ENCODE measurements at regions not wholly inside any gene's neighbourhood (a gene's known extent, or its start where the extent isn't known, plus 50 kb on each side); places are given as distances from the start of the nearest gene placed in this dataset.

- no peak for TF ChIP-seq ATF7-NPFF (CRISPR knock-in tag; IDR thresholded peaks at IDR 0.05; ENCODE audit: low read depth)
- TF ChIP-seq KDM3A (CRISPR knock-in tag; IDR thresholded peaks at IDR 0.05; ENCODE audit: low read depth) = no peak
- TF ChIP-seq, protein P1, sequence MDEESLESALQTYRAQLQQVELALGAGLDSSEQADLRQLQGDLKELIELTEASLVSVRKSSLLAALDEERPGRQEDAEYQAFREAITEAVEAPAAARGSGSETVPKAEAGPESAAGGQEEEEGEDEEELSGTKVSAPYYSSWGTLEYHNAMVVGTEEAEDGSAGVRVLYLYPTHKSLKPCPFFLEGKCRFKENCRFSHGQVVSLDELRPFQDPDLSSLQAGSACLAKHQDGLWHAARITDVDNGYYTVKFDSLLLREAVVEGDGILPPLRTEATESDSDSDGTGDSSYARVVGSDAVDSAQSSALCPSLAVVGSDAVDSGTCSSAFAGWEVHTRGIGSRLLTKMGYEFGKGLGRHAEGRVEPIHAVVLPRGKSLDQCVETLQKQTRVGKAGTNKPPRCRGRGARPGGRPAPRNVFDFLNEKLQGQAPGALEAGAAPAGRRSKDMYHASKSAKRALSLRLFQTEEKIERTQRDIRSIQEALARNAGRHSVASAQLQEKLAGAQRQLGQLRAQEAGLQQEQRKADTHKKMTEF (CRISPR knock-in tag; IDR thresholded peaks at IDR 0.05) = peak; percentile 63; the same call in 1 of the 2 replicates
- 0 out of 2 replicates have a peak, but pooled peaks have one; percentile 44 for TF ChIP-seq RNF219 (CRISPR knock-in tag; IDR thresholded peaks at IDR 0.05)
- TF ChIP-seq, protein P2, sequence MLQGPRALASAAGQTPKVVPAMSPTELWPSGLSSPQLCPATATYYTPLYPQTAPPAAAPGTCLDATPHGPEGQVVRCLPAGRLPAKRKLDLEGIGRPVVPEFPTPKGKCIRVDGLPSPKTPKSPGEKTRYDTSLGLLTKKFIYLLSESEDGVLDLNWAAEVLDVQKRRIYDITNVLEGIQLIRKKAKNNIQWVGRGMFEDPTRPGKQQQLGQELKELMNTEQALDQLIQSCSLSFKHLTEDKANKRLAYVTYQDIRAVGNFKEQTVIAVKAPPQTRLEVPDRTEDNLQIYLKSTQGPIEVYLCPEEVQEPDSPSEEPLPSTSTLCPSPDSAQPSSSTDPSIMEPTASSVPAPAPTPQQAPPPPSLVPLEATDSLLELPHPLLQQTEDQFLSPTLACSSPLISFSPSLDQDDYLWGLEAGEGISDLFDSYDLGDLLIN (CRISPR knock-in tag; IDR thresholded peaks at IDR 0.05; ENCODE audit: borderline replicate concordance) = no peak
- TF ChIP-seq TFDP2 (CRISPR knock-in tag; IDR thresholded peaks at IDR 0.05) = no peak
- TF ChIP-seq TIGD3 (CRISPR knock-in tag; IDR thresholded peaks at IDR 0.05; ENCODE audit: borderline replicate concordance) = no peak
- 0 out of 2 replicates have a peak, but pooled peaks have one; percentile 30 for TF ChIP-seq ZSCAN12 (CRISPR knock-in tag; IDR thresholded peaks at IDR 0.05)
- TF ChIP-seq, protein P3, sequence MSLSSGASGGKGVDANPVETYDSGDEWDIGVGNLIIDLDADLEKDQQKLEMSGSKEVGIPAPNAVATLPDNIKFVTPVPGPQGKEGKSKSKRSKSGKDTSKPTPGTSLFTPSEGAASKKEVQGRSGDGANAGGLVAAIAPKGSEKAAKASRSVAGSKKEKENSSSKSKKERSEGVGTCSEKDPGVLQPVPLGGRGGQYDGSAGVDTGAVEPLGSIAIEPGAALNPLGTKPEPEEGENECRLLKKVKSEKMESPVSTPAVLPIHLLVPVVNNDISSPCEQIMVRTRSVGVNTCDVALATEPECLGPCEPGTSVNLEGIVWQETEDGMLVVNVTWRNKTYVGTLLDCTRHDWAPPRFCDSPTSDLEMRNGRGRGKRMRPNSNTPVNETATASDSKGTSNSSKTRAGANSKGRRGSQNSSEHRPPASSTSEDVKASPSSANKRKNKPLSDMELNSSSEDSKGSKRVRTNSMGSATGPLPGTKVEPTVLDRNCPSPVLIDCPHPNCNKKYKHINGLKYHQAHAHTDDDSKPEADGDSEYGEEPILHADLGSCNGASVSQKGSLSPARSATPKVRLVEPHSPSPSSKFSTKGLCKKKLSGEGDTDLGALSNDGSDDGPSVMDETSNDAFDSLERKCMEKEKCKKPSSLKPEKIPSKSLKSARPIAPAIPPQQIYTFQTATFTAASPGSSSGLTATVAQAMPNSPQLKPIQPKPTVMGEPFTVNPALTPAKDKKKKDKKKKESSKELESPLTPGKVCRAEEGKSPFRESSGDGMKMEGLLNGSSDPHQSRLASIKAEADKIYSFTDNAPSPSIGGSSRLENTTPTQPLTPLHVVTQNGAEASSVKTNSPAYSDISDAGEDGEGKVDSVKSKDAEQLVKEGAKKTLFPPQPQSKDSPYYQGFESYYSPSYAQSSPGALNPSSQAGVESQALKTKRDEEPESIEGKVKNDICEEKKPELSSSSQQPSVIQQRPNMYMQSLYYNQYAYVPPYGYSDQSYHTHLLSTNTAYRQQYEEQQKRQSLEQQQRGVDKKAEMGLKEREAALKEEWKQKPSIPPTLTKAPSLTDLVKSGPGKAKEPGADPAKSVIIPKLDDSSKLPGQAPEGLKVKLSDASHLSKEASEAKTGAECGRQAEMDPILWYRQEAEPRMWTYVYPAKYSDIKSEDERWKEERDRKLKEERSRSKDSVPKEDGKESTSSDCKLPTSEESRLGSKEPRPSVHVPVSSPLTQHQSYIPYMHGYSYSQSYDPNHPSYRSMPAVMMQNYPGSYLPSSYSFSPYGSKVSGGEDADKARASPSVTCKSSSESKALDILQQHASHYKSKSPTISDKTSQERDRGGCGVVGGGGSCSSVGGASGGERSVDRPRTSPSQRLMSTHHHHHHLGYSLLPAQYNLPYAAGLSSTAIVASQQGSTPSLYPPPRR (CRISPR knock-in tag; IDR thresholded peaks at IDR 0.05; ENCODE audit: borderline replicate concordance) = 0 out of 2 replicates have a peak, but pooled peaks have one; percentile 36
- no peak for TF ChIP-seq ZNF468 (CRISPR knock-in tag; IDR thresholded peaks at IDR 0.05)
- TF ChIP-seq CREM (IDR thresholded peaks at IDR 0.05) = peak; percentile 70
- no peak for TF ChIP-seq CREM (CRISPR knock-in tag; IDR thresholded peaks at IDR 0.05)
- no peak for TF ChIP-seq REL (CRISPR knock-in tag; conservative IDR thresholded peaks at IDR 0.05)
- no peak for TF ChIP-seq ZNF782 (CRISPR knock-in tag; IDR thresholded peaks at IDR 0.05; ENCODE audit: borderline replicate concordance)
Measured at GRCh38 chr9:708551-709432, 132.7 kb upstream of the DMRT1 start (continued).

Data from HepG2 (cell line).